K562 (cell line): ENCODE measurements at regions not wholly inside any gene's neighbourhood (a gene's known extent, or its start where the extent isn't known, plus 50 kb on each side); places are given as distances from the start of the nearest gene placed in this dataset.

Experiments
- ATAC-seq: fragments of 200-7000 bp; cut with Tn5 transposase; 3 replicates; pipeline ENCODE4 v1.9.1; 2020; ENCODE audit warnings: moderate library complexity
- BruUV-seq: library from RNA; stranded (reverse); fragments of 400-500 nt; replicated peaks from 2 replicates; lab custom pipeline; 2021; lab: Mats Ljungman, UMichigan
- CTCF ChIA-PET: fragments of 300-600 bp; formaldehyde crosslinking; extraction: SDS; loops from one replicate; lab custom pipeline; 2021; ENCODE audit warnings: low intra/inter-chr PET ratio; lab: Yijun Ruan, JAX
- POLR2A ChIA-PET: fragments of 300-600, 350-650 bp; sonication (Branson Sonifier 250); formaldehyde crosslinking; extraction: SDS; loops from one replicate; lab custom pipeline; 2021; ENCODE audit warnings: antibody characterized with exemption, inconsistent platforms; lab: Yijun Ruan, JAX
- DNase-seq, 4 experiments: peaks; one replicate each; pipeline versions ENCODE4 v3.0.0 to v3.0.0-alpha.2; 2011 to 2018; ENCODE audit warnings: low spot score in 3 of 4, mixed read lengths in 3 of 4; ENCODE audit errors: extremely low read depth in 1 of 4
- FAIRE-seq: peaks from 2 replicates; lab custom pipeline; 2011; peaks lifted over from hg19 to GRCh38; lab: Jason Lieb, UNC
- H2AFZ ChIP-seq: 2 replicates; pipeline ENCODE4 v1.6.0; 2011; ENCODE audit warnings: low read depth, low read length, control low read depth, inconsistent platforms
- H3K27ac ChIP-seq: fragments of 200-600 bp; 3 replicates; pipeline ENCODE4 v1.8.0; 2011; ENCODE audit warnings: low read depth, mild to moderate bottlenecking, control low read depth, inconsistent platforms, low read length, moderate library complexity, mixed read lengths; ENCODE audit errors: extremely low read depth
- H3K27me3 ChIP-seq, 2 experiments: fragments of 300-600 bp in 1 of 2; 2 replicates in 1 of 2; 3 replicates in 1 of 2; pipeline versions ENCODE4 v1.6.0 to v1.8.0; 2011; ENCODE audit warnings: inconsistent platforms in 2 of 2, low read length in 2 of 2, mild to moderate bottlenecking in 1 of 2, mixed read lengths in 1 of 2, moderate library complexity in 1 of 2; ENCODE audit not compliant: control insufficient read depth in 2 of 2, insufficient read depth in 2 of 2
- H3K36me3 ChIP-seq: fragments of 300-600 bp; 3 replicates; pipeline ENCODE4 v1.8.0; 2011; ENCODE audit warnings: mild to moderate bottlenecking, low read length, inconsistent platforms; ENCODE audit not compliant: control insufficient read depth, insufficient read depth
- H3K4me1 ChIP-seq, 2 experiments: fragments of 200-600 bp in 1 of 2; replicated peaks in 1 of 2; 2 replicates in 1 of 2; 3 replicates in 1 of 2; pipeline versions ENCODE4 v1.5.1 to v1.8.0; 2011; ENCODE audit warnings: inconsistent platforms in 2 of 2, low read length in 2 of 2, mild to moderate bottlenecking in 1 of 2, mixed read lengths in 1 of 2, moderate library complexity in 1 of 2; ENCODE audit not compliant: control insufficient read depth in 2 of 2, insufficient read depth in 2 of 2
- H3K4me2 ChIP-seq: 2 replicates; pipeline ENCODE4 v1.6.1; 2011; ENCODE audit warnings: low read length, control low read depth, inconsistent platforms, mixed read lengths; ENCODE audit not compliant: insufficient read depth
- H3K4me3 ChIP-seq: fragments of 200-600 bp; sonication (generic), shearing (Covaris generic); 2 replicates; pipeline ENCODE4 v1.5.1; 2016; ENCODE audit warnings: control low read depth, inconsistent platforms
- H3K79me2 ChIP-seq: fragments of 200-600 bp; 3 replicates; pipeline ENCODE4 v1.8.0; 2011; ENCODE audit warnings: low read length, inconsistent platforms; ENCODE audit not compliant: control insufficient read depth, insufficient read depth
- H3K9ac ChIP-seq, 2 experiments: 2 replicates each; pipeline versions ENCODE4 v1.6.0 to v1.6.1; 2011; ENCODE audit warnings: low read depth in 2 of 2, low read length in 2 of 2, control low read depth in 1 of 2, inconsistent platforms in 1 of 2, mild to moderate bottlenecking in 1 of 2, mixed read lengths in 1 of 2; ENCODE audit not compliant: insufficient read depth in 1 of 2
- H3K9me1 ChIP-seq: one replicate; pipeline ENCODE4 v1.6.0; 2011; ENCODE audit warnings: inconsistent platforms, mild to moderate bottlenecking, low read length, moderate library complexity; ENCODE audit not compliant: control insufficient read depth, insufficient read depth
- H3K9me3 ChIP-seq: replicated peaks from 2 replicates; pipeline ENCODE4 v1.5.1; 2011; ENCODE audit warnings: low read depth, low read length, inconsistent platforms; ENCODE audit not compliant: control insufficient read depth, insufficient read depth
- H4K20me1 ChIP-seq: replicated peaks from 2 replicates; pipeline ENCODE4 v1.6.1; 2011; ENCODE audit warnings: low read length, inconsistent platforms, mixed read lengths; ENCODE audit not compliant: control insufficient read depth, insufficient read depth
- HMG20B ChIP-seq: fragments of 250-450 bp; sonication (Bioruptor Pico); IDR thresholded peaks from 2 replicates; pipeline ENCODE4 v1.5.0; 2021; ENCODE audit warnings: mild to moderate bottlenecking
- RBM22 ChIP-seq: fragments of 200-400 bp; formaldehyde crosslinking; IDR thresholded peaks from 2 replicates; pipeline ENCODE4 v1.6.1; 2018; ENCODE audit warnings: low read length, low read depth; ENCODE audit not compliant: poor library complexity, severe bottlenecking
- SRSF3 ChIP-seq: fragments of 200-400 bp; formaldehyde crosslinking; IDR thresholded peaks from 2 replicates; pipeline ENCODE4 v1.6.1; 2016; ENCODE audit warnings: mild to moderate bottlenecking, low read length, moderate library complexity; ENCODE audit not compliant: insufficient read depth
- SRSF7 ChIP-seq: fragments of 200-400 bp; formaldehyde crosslinking; optimal IDR thresholded peaks from 2 replicates; pipeline ENCODE3; 2017; ENCODE audit warnings: mild to moderate bottlenecking, low read depth, low read length
- ZNF785 ChIP-seq: fragments of 250-450 bp; sonication (Bioruptor Pico); IDR thresholded peaks from 2 replicates; pipeline ENCODE4 v1.4.0; 2020; ENCODE audit warnings: mild to moderate bottlenecking
- WGBS: fragments of 100-300 bp; shearing (Covaris generic); methylation state at CpG from one replicate; pipeline ENCODE4 v1.1.6; 2016; ENCODE audit warnings: low coverage, mixed read lengths; ENCODE audit not compliant: insufficient coverage; ENCODE audit errors: missing lambda C conversion rate; 5-methylcytosine and 5-hydroxymethylcytosine counted together
- in situ Hi-C: fragments of 300-500 bp; cut with MboI; formaldehyde crosslinking; loops from 4 replicates; pipeline ENCODE4 v1.15.0; 2018; ENCODE audit warnings: inconsistent platforms, mixed read lengths
- intact Hi-C: fragments of 100-400 bp; cut with micrococcal nuclease; formaldehyde crosslinking; loops from 2 replicates; pipeline ENCODE4 v1.14.2; 2022
- TF ChIP-seq, protein P1 (sequence below): IDR thresholded peaks from 2 replicates; pipeline ENCODE4 v1.6.1; 2011; ENCODE audit not compliant: insufficient read length; ENCODE audit errors: extremely low read depth
- TF ChIP-seq, protein P2 (sequence below): fragments of 200-600 bp; sonication (generic); IDR thresholded peaks from one replicate; pipeline ENCODE4 v1.6.1; 2012; ENCODE audit warnings: mild to moderate bottlenecking, low read depth, low read length, inconsistent platforms
- TF ChIP-seq, protein P3 (sequence below): fragments of 450-650 bp; IDR thresholded peaks from 2 replicates; pipeline ENCODE4 v1.6.1; 2016; ENCODE audit warnings: borderline replicate concordance

DNA sequence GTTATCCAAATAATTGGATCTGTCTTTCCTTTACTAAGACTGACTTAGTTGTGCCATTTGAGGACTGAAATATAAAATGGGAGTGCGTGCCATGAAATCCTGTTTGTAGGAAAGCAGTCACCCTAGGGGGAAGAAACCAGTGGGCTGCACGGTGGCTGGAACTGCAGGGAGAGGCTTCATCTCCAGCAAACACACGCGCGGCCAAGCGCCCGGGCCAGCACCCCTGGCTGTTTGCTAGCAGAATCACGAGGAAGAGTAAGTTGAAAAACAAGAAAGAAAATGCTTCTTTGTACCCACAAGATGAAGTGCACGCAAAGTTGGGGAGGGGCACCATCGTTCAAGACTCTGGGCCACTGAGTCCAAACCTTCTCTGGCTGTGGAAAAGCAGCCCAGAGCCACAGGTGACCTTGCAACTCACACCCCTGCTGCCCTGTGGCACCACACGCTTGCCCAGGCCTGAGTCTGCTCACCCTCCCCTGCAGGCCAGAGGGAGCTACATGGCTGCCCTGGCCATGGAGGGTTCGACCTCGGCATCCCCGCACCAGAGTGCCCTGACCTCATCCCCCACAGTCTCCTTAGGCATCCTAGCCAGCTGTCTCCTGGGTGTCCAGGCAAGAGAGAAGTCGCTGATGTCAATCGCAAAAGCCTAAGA lies 55.2 kb downstream of the IRX2 start:
- BruUV-seq = no TSS peak
- no peaks in the 10 kb centered on the region for H3K36me3 ChIP-seq
- FAIRE-seq = no peak
- H3K4me2 ChIP-seq = no peak overlapping the region
- POLR2A ChIA-PET = no interaction called here
- H3K79me2 ChIP-seq = no peaks in the 10 kb centered on the region
- H3K9ac ChIP-seq = no peak overlapping the region
- intact Hi-C loops = no loop called here
- H4K20me1 ChIP-seq = peaks cover 6% of the 10 kb centered on the region; the same call in 1 of the 2 replicates
- in situ Hi-C loops = no loop called here
- no peak for DNase-seq
- no peaks in the 10 kb centered on the region for H3K4me1 ChIP-seq
- no peaks in the 10 kb centered on the region for H3K9me3 ChIP-seq
- H3K27ac ChIP-seq = no peak overlapping the region
- peaks cover 7 to 43% of the 10 kb centered on the region in 2 experiments; a peak in 3 of 5 replicates for H3K27me3 ChIP-seq
- no peak overlapping the region for H2AFZ ChIP-seq
- H3K9me1 ChIP-seq = peaks cover 2% of the 10 kb centered on the region
- 1% methylated on average over 16 of the region's 16 CpGs for WGBS
- CTCF ChIA-PET = no interaction called here
- ATAC-seq = no peak
- no peak overlapping the region for H3K4me3 ChIP-seq
- no peak for TF ChIP-seq RBM22
- TF ChIP-seq SRSF3 = no peak
- TF ChIP-seq SRSF7 = no peak
- TF ChIP-seq HMG20B (CRISPR knock-in tag) = no peak
- TF ChIP-seq, protein P1, sequence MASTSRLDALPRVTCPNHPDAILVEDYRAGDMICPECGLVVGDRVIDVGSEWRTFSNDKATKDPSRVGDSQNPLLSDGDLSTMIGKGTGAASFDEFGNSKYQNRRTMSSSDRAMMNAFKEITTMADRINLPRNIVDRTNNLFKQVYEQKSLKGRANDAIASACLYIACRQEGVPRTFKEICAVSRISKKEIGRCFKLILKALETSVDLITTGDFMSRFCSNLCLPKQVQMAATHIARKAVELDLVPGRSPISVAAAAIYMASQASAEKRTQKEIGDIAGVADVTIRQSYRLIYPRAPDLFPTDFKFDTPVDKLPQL = no peak
- TF ChIP-seq, protein P2, sequence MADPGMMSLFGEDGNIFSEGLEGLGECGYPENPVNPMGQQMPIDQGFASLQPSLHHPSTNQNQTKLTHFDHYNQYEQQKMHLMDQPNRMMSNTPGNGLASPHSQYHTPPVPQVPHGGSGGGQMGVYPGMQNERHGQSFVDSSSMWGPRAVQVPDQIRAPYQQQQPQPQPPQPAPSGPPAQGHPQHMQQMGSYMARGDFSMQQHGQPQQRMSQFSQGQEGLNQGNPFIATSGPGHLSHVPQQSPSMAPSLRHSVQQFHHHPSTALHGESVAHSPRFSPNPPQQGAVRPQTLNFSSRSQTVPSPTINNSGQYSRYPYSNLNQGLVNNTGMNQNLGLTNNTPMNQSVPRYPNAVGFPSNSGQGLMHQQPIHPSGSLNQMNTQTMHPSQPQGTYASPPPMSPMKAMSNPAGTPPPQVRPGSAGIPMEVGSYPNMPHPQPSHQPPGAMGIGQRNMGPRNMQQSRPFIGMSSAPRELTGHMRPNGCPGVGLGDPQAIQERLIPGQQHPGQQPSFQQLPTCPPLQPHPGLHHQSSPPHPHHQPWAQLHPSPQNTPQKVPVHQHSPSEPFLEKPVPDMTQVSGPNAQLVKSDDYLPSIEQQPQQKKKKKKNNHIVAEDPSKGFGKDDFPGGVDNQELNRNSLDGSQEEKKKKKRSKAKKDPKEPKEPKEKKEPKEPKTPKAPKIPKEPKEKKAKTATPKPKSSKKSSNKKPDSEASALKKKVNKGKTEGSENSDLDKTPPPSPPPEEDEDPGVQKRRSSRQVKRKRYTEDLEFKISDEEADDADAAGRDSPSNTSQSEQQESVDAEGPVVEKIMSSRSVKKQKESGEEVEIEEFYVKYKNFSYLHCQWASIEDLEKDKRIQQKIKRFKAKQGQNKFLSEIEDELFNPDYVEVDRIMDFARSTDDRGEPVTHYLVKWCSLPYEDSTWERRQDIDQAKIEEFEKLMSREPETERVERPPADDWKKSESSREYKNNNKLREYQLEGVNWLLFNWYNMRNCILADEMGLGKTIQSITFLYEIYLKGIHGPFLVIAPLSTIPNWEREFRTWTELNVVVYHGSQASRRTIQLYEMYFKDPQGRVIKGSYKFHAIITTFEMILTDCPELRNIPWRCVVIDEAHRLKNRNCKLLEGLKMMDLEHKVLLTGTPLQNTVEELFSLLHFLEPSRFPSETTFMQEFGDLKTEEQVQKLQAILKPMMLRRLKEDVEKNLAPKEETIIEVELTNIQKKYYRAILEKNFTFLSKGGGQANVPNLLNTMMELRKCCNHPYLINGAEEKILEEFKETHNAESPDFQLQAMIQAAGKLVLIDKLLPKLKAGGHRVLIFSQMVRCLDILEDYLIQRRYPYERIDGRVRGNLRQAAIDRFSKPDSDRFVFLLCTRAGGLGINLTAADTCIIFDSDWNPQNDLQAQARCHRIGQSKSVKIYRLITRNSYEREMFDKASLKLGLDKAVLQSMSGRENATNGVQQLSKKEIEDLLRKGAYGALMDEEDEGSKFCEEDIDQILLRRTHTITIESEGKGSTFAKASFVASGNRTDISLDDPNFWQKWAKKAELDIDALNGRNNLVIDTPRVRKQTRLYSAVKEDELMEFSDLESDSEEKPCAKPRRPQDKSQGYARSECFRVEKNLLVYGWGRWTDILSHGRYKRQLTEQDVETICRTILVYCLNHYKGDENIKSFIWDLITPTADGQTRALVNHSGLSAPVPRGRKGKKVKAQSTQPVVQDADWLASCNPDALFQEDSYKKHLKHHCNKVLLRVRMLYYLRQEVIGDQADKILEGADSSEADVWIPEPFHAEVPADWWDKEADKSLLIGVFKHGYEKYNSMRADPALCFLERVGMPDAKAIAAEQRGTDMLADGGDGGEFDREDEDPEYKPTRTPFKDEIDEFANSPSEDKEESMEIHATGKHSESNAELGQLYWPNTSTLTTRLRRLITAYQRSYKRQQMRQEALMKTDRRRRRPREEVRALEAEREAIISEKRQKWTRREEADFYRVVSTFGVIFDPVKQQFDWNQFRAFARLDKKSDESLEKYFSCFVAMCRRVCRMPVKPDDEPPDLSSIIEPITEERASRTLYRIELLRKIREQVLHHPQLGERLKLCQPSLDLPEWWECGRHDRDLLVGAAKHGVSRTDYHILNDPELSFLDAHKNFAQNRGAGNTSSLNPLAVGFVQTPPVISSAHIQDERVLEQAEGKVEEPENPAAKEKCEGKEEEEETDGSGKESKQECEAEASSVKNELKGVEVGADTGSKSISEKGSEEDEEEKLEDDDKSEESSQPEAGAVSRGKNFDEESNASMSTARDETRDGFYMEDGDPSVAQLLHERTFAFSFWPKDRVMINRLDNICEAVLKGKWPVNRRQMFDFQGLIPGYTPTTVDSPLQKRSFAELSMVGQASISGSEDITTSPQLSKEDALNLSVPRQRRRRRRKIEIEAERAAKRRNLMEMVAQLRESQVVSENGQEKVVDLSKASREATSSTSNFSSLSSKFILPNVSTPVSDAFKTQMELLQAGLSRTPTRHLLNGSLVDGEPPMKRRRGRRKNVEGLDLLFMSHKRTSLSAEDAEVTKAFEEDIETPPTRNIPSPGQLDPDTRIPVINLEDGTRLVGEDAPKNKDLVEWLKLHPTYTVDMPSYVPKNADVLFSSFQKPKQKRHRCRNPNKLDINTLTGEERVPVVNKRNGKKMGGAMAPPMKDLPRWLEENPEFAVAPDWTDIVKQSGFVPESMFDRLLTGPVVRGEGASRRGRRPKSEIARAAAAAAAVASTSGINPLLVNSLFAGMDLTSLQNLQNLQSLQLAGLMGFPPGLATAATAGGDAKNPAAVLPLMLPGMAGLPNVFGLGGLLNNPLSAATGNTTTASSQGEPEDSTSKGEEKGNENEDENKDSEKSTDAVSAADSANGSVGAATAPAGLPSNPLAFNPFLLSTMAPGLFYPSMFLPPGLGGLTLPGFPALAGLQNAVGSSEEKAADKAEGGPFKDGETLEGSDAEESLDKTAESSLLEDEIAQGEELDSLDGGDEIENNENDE = no peak
- TF ChIP-seq, protein P3, sequence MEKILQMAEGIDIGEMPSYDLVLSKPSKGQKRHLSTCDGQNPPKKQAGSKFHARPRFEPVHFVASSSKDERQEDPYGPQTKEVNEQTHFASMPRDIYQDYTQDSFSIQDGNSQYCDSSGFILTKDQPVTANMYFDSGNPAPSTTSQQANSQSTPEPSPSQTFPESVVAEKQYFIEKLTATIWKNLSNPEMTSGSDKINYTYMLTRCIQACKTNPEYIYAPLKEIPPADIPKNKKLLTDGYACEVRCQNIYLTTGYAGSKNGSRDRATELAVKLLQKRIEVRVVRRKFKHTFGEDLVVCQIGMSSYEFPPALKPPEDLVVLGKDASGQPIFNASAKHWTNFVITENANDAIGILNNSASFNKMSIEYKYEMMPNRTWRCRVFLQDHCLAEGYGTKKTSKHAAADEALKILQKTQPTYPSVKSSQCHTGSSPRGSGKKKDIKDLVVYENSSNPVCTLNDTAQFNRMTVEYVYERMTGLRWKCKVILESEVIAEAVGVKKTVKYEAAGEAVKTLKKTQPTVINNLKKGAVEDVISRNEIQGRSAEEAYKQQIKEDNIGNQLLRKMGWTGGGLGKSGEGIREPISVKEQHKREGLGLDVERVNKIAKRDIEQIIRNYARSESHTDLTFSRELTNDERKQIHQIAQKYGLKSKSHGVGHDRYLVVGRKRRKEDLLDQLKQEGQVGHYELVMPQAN = no peak
- no peak for TF ChIP-seq ZNF785
